GM19467 (cell line): ENCODE measurements at regions not wholly inside any gene's neighbourhood (a gene's known extent, or its start where the extent isn't known, plus 50 kb on each side); places are given as distances from the start of the nearest gene placed in this dataset.
"Not testable (repeated sequence)": the region's sequence is repeated elsewhere in the genome, so short reads cannot be mapped to it uniquely, and the experiment has no call there.

Experiments used
- ATAC-seq: cut with Tn5 transposase; IDR thresholded peaks from one replicate; pipeline ENCODE4 v1.9.1; 2021; ENCODE audit warnings: mild to moderate bottlenecking, moderate library complexity; ENCODE audit not compliant: unreplicated experiment

DNA sequence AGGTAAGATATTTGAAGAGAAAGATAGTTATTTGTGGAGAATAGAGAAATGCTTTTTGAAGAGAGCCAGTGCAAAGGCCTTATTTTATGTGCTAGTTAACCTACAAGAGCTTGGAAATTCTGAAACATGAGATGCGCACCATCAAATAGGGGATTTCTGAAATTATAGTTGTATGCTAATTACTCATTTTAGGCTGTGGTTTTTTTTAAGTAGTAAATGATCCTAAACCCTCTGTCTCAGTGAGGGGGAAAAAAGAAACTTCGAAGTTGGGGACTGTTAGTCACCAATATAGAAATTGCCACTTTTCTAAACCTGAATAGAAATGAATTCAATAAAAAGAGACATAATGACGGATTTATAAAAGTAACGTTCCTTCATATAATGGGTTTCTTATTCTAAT, 119.3 kb upstream of the MDFIC start:
- ATAC-seq = no peak

DNA sequence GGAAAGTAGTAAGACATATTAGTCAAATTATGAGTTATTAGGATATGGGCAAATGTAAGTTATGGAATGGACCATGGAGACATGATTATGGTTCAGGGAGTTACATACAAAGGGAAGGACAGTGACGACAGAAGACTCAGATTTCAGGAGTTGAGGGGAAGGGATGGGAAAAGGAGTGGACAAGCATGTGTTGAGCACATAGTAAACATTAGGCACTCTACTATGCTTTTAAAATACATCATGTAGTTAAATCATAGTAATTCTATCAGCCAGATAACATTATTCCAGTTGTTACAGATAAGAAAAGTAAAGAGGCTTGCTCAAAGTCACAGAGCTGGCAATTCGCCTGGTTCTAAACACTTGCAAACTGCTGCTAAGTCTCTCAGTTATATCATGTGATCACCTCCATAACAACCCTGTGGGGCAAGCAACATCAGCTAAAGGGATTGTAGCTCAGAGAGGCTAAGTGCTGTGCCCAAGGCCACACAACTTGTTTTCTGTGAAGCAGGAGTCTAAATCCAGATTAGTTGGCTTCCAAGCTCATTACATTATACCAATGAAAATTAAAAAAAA, 115.2 kb upstream of the MDFIC start:
- no peak for ATAC-seq

DNA sequence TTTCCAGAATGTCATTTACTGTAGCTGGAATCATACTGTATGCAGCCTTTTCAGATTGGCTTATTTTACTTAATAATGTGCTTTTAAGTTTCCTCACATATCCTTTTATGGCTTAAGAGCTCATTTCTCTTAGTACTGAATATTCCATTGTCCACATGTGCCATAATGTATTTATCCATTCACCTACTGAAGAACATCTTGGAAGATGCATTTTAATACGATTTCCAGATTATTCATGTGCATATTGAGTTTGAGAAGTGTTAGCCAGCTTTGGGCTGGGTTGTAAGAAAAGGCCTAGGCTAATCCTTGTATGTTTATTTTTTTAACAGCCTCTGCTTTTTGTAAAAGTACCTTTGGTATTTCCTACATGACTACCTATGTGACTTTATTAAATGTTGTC, 109.3 kb upstream of the MDFIC start:
- ATAC-seq = no peak

DNA sequence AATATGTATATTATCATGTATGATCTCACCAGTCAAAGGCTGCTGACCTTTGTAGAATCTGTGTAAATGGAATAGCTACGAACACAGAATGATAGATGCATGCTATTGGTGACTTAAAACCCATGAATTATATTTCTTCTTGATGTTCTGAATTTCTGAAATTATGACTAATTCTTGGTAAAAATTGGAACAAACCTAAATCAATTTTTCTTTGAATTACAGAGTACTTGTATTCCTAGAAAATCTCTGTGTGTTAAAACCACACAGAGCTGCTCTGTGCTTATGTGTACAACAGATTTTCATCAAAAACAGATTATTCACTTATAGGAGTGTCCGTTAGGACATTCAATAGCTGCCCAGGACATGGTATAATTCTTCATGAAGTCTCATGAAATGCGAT, 108.3 kb upstream of the MDFIC start:
- no peak for ATAC-seq

DNA sequence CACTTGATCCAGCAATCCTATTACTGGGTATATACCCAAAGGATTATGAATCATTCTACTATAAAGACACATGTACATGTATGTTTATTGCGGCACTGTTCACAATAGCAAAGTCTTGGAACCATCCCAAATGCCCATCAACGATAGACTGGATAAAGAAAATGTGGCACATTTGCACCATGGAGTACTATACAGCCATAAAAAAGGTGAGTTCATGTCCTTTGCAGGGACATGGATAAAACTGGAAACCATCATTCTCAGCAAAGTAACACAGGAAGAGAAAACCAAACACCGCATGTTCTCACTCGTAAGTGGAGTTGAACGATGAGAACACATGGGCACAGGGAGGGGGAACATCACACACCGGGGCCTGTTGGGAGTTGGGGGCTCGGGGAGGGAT, 104.9 kb upstream of the MDFIC start:
- ATAC-seq = not testable (repeated sequence)

DNA sequence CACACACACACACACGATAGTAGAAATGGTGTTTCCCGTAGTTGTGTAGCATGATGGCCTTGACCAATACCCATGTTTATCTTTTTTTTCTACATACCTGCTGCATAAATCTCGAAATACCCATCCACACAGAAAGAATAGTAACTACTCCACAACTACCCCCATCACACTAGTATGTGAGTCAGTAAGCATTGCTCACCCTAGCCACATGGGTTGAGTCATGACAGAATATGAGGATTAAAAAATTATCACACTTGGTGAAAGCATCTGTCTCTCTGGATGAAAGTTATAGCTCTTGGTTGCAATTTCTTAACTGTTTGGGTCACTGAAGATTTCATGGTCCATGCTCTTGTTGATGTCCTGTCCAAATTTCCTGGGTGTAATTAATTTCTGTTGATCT, 103.4 kb upstream of the MDFIC start:
- ATAC-seq = no peak

DNA sequence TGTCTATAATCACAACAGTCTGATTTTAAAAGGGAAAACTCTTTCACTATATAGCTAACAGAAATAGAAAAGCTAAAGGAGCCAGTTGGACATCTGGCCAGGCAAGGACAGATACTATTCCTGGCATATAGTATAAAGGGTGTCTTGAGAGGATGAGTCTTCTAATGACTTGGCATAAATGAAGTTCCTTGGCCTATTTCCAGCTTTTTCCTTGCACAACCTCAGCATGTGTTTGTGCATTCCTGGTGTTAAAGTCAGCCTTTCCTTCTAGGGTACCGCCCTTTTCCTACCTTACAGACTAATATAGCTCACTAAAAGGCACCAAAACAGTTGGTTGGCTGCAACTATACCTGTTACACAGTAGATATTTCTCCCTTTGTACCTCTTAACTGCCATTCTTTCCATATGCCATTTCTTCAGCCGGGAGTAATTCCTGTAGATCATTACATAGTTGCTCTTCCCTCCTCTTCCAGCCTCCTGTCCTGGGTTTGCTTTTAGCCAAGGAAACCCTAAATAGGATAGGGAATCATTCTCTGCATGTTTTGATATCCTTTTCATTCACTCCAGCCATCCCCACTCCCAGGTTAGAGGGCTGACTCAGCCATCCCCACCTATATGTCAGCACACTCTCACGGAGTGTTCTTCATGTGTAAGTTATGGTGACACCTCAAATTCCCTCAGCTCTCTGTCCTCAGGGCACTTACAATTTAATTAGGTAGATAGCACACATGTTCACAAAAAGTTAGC, 102.1 kb upstream of the MDFIC start:
- no peak for ATAC-seq

DNA sequence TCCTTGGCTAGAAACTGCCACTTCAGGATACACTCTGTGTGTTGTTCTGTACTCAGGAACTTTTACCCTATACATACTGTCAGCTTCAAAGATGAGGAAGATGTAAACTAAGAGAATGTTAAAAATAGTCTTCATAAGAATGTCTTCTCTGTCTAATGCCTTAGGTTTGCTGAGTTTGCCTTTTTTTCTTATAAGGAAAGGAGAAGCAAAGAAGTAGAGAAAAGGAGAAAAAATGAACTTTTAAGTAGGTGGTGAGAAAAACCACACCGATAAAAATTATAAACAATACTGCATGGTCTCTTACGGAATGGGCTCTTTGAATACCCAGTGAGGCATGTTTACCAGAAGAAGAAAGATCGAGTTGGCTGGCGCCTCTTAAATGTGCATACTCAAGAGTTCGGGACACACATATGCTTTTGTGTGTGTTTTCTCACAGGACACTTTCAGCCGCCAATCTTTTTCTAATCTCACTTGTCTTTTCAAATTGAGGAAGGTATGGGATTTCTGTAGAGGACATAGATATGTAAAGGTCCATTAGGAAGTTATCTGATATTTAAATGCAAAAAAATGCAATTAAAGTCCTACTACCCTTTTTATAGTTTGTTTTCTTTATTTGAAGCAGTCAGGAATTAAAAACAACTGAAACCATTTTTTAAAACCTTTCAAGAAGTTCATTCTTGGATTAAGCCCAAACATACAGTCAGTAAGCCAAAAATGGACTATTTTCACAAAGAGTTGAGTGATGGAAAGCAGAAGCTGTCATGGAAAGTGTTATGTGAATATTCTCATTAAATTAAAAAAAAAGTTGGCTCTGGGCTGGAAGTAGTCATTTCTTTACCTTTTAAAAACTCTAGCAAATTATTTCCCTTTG, 100.6 kb upstream of the MDFIC start:
- ATAC-seq = no peak

DNA sequence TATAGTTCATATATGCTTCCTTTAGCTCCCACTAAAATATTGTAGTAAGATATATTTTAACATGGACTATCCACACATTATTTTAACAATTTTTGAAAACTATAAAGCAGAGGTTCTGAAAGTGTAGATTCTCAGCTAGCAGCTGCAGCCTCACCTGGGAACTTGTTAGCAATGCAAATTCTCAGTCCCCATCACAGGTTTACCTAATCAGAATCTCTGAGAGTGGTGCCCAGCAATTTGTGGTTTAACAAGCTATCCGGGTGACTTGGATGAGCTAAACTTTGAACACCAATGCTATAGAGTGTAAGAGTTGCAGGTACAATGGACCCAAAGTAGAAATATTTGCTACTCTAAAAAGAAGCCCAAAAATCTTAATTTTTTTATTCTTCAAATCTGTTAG, 99.8 kb upstream of the MDFIC start:
- no peak for ATAC-seq

DNA sequence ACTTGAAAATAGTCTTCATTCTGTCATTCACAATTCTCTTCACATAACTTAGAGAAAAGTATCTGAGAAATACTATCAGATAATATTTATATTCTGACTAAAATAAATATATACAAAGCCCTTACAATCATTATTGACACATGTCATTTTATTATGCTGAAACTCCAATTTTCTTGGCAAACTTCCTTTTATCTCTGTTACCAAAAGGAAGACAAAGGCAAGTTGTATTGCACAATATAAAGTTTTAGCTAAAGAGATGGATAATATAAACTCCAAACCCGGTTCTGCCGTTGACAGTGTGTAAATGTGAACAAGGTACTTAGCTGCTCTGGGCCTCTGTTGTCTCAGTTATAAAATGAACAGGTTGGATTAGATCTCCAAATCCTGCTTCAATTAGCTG, 99.0 kb upstream of the MDFIC start:
- no peak for ATAC-seq

DNA sequence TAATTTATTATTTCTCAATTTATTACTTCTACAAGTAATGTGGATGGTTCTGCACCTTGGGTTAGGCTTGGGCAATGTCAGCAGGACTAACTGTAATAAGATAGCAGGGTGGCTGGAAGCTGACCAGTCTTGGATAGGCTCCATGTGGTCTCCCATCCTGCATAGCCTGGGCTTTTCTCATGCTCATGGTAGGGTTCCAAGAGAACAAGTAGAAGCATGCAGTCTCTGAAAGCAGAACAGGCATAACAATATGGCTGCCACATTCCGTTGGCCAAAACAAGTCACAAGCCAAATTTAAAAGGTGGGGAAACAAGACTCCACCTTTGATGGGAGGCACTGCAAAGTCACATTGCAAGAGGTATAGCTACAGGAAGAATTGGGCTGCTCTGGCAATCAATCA, 98.6 kb upstream of the MDFIC start:
- no peak for ATAC-seq

DNA sequence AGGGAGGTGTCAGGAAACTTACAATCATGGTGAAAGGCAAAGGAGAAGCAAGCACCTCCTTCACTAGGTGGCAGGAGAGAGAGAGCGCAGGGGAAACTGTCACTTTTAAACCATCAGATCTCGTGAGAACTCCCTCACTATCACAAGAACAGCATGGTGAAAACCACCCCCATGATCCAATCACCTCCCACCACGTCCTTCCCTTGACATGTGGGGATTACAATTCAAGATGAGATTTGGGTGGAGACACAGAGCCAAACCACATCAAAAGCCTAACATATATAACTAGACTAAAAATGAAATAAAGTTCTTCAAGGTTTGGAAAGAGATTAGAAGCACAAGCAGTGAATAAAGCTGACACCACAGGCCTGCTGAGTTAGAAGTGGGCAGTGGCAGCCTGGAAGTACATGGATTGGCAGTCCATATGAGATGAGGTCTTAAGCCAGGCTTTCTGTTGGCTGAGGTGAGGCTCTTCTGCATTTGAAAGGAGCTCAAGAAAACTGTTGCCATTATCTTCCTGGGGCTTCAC, 96.4 kb upstream of the MDFIC start:
- ATAC-seq = no peak

DNA sequence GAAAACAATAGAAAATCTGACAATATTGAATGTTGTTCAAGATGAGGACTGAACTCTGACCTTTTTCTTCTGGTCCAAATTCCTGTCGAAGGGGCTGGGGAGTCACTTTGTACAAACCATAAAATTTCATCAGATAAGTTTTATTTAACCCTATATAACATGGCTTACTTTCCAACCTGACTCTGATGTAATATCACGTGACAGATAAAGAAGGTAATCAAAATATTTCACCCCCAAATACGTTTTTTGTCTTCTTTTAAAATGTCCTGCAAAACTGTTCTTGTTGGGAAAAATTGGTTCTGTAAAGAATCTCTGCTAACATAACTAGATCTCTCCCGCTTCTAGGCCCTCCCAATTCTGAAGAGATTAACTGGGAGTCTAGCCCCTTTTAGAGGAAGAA, 90.9 kb upstream of the MDFIC start:
- ATAC-seq = no peak

DNA sequence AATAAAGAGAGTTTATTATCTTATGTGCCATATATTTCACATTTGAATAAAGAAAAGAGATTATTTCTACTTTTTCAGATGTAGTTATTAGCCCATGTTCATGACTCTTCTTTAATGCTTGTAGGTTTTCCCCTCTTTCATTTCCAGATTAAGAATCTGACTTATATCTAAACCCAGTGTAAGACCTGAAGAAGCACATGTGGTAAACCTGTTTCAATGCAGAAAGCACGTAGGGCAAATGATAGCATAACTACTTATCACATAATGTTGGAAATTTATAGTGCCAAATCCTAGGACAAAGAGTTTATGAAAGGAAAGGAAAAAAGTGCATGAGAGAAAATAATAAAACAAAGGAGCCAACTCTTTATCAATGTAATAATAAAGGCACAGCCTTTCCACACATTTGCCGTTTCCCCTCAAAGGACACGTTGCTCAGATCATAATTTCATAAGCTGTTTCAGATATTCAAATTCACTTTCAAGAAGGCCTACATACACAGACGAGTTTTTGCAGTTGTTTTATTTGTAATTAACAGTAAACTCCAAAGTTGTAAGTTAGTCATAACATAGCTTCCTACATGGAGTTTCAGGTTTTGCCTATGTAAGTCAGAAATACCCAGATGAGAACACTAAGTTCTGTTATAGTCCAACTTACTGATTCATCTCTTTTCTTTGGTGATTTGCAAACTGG, 88.8 kb upstream of the MDFIC start:
- ATAC-seq = peak; percentile 87

DNA sequence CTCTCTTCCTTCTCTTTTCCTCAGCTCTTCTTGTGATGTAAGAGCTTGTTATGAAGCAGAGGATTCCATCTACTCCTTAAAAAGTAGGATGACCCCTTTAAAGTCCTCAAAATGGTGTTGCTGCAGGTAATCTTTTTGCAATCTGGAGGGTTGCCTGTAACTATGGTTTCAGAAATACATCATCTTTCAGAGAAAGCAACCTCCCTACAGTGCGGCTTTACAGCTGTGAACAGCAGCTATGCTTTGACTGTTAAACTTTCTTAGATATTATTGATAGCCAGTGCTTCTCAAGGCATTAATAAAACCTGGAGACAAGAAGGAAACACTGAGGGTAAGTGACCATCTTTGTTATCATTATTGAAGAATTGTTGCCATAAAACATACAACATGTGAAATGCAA, 86.6 kb upstream of the MDFIC start:
- no peak for ATAC-seq

DNA sequence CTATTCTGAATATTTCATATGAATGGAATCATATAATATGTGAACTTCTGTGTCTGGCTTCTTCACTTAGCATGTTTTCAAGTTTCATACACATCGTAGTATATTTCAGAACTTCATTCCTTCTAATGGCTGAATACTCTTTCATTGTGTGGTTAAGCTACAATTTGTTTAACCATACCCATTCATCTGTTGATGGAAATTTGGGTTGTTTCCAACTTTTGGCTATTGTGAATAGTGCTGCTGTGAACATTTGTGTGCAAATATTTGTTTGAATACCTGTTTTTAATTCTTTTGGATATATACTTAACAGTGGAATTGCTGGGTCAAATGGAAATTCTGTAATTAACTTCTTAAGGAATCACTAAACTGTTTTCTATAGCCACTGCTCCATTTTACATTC, 86.0 kb upstream of the MDFIC start:
- no peak for ATAC-seq

DNA sequence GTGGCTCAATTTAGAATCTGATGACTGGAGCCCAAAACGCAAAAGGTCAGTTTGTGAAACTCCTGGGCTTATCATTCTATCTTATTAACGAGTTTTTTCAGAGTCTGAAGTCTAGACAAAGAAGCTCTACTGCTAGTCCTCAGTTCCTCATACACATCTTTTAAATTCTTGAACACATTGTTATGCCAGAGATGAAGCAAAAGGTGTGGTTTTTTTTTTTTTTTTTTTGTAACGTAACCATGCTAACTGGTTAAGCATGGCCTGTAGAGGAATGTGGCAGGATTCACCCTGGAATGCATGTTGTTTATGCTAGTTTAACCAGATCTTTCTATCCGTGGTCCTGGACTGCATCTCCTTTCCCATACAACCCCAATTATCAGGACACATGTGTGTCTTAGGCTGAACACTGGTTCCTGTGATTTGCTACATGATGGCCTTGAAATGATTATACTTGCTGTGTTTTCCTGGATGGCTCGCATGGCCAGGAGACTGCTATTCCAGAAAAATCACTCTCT, 79.3 kb upstream of the MDFIC start:
- no peak for ATAC-seq

DNA sequence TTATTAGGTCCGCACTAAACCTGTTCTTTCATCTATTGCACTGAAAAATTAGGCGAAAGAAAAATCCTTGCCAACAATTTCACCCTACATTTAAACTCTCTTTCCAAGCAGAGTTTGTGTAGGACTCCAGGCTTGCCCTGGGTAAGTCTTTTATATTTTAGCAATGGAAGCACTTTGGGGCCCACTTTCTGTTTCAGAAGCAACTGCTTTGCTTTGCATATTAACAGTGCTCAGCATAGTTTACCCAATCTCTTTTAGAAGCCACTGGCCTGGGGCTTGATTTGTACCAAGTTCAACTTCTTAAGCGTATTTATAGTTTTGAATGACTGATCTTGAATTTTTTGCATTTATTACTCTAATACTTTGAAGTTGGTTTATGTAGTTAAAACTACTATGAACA, 78.8 kb upstream of the MDFIC start:
- ATAC-seq = no peak

DNA sequence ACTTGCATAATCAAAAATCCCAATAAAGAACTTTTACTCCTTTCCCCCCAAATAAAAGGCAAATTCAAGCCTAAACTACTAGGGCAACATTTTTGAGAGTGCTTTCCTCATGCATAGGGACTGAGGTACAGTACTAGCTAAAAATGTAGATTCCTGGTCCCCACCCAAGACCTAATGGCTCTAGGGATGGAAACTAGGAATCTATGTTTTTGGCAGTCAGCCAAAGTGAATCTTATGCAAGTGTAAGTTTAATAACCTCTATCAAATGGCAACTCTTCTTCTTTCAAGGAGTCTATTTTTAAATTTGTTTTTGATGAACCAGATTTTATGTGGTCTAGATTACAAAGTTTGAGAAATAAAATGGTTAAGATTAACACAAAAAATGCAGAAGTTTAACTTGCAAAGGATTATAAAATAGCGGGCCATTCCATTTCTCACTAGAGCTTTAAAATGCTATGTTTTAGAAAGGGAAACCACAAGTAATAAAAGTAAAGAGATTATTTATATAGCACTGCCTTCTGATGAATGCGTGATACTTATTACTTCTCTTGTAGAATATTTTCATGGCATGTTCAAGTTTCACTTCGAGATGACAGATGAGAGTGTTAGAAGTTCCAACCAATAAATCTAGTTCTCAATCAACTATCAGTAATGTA, 70.4 kb upstream of the MDFIC start:
- ATAC-seq = no peak

DNA sequence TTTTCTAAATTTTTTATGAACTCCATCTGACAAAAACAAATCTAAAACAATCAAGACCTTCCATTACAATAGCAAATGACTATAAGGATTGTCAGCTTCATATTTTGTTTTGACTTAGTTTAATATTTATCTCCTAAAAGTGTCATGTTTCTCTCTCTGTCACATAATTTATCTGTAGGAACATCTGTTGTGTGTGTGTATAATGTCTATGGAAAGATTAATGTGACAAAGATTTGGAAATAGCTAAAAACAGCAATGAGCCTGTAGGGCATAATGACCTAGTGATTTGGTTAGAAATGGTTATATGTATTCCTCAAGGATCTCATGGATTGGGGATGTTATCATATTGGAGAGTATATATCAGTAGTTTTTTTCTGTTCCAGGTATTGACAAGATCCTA, 69.6 kb upstream of the MDFIC start:
- no peak for ATAC-seq

DNA sequence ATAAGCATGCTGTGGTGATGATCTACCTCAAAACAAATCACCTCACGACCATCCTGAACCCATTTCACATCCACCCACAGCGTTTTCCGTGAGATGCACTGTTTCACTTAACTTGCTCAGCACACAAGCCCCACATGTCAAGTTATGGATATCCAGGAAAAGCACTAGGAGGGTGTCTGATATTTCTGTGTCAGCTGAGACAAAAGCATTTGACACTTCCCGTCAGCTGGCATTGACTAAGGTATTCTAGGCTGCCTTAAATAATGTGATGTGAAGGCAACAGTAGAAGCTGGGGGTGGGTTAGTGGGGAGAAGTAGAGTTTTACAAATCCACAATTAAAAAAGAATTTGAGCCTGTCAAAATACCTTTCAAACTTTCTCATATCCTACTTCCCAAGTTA, 68.7 kb upstream of the MDFIC start:
- no peak for ATAC-seq
